Subcutaneous abdominal adipose tissue (tissue), 5 donors: ENCODE measurements at regions not wholly inside any gene's neighbourhood (a gene's known extent, or its start where the extent isn't known, plus 50 kb on each side); places are given as distances from the start of the nearest gene placed in this dataset.

Experiments
- H3K27ac ChIP-seq: one replicate; pipeline ENCODE4 v1.7.0; 2013; ENCODE audit warnings: low read depth, mild to moderate bottlenecking, inconsistent platforms, low read length, moderate library complexity
- H3K27me3 ChIP-seq, 5 donors: one replicate each; pipeline ENCODE4 v1.7.0; 2013; ENCODE audit warnings: low read length in 5 of 5, inconsistent platforms in 1 of 5; ENCODE audit not compliant: control insufficient read depth in 5 of 5, insufficient read depth in 4 of 5
- H3K36me3 ChIP-seq, 5 donors: one replicate each; pipeline ENCODE4 v1.7.0; 2013; ENCODE audit warnings: low read length in 5 of 5; ENCODE audit not compliant: control insufficient read depth in 5 of 5, insufficient read depth in 5 of 5
- H3K4me1 ChIP-seq, 5 donors: one replicate each; pipeline ENCODE4 v1.7.0; 2013; ENCODE audit warnings: low read length in 5 of 5, mild to moderate bottlenecking in 3 of 5, moderate library complexity in 1 of 5; ENCODE audit not compliant: control insufficient read depth in 5 of 5, insufficient read depth in 5 of 5
- H3K4me3 ChIP-seq, 5 donors: one replicate each; pipeline ENCODE4 v1.7.0; 2013; ENCODE audit warnings: low read length in 5 of 5, low read depth in 1 of 5
- H3K9ac ChIP-seq, 5 donors: one replicate each; pipeline ENCODE4 v1.7.0; 2013; ENCODE audit warnings: low read length in 5 of 5, mild to moderate bottlenecking in 4 of 5, moderate library complexity in 3 of 5
- H3K9me3 ChIP-seq, 5 donors: one replicate each; pipeline ENCODE4 v1.7.0; 2013; ENCODE audit warnings: low read length in 5 of 5; ENCODE audit not compliant: control insufficient read depth in 5 of 5
- donor health status: healthy.
- donor health status: healthy.
- donor health status: healthy.
- donor health status: healthy.
- donor health status: healthy.

GRCh38 chr12:127431177-127431576, 835.8 kb upstream of the TMEM132C start:
- no peak overlapping the region for H3K9ac ChIP-seq
- H3K4me1 ChIP-seq = no peaks in the 10 kb centered on the region
- no peaks in the 10 kb centered on the region for H3K36me3 ChIP-seq
- H3K27me3 ChIP-seq = peaks cover 0 to 8% (median 0%) of the 10 kb centered on the region in 5 donors
- H3K27ac ChIP-seq = no peak overlapping the region
- H3K9me3 ChIP-seq = peaks cover 0 to 4% (median 0%) of the 10 kb centered on the region in 5 donors
- no peak overlapping the region for H3K4me3 ChIP-seq

DNA sequence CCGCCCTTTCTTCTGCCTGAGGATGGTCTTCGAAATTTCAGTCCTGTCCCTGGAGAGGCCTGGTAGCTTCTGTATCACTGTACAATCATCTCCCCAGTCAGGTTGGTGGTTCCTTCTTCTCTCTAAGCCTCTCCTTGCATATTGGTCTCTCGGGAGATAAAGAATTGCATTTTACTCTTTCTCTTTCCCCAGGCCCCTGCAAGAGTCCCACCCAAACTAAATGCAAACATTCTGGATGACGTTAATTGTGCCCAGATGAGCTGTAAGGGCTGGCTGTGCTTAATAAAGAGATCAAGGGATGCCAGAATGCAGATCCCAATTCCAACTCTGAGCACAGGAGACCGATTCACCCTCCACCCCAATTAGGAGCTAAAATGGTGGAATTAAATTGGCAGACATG, 835.4 kb upstream of the TMEM132C start:
- peaks cover 0 to 8% (median 0%) of the 10 kb centered on the region in 5 donors for H3K27me3 ChIP-seq

GRCh38 chr12:127435439-127435838, 831.5 kb upstream of the TMEM132C start:
- Histone ChIP-seq H3K27me3 (peaks cover 0 to 8% (median 0%) of the 10 kb centered on the region in 5 donors), H3K27ac (no peak overlapping the region), H3K9ac (no peak overlapping the region), H3K9me3 (peaks cover 5 to 16% (median 10%) of the 10 kb centered on the region in 5 donors), H3K4me3 (no peak overlapping the region), H3K4me1 (no peaks in the 10 kb centered on the region), H3K36me3 (no peaks in the 10 kb centered on the region)

More for the DNA sequence above, 835.4 kb upstream of the TMEM132C start:
- no peak overlapping the region for H3K9ac ChIP-seq
- H3K36me3 ChIP-seq = no peaks in the 10 kb centered on the region
- no peak overlapping the region for H3K4me3 ChIP-seq
- no peak overlapping the region for H3K27ac ChIP-seq
- peaks cover 0 to 4% (median 0%) of the 10 kb centered on the region in 5 donors for H3K9me3 ChIP-seq
- H3K4me1 ChIP-seq = no peaks in the 10 kb centered on the region

- H3K27me3 ChIP-seq = no peaks in the 10 kb centered on the region
- H3K9ac ChIP-seq = no peak overlapping the region
- peaks cover 5 to 19% (median 12%) of the 10 kb centered on the region in 5 donors for H3K9me3 ChIP-seq
- H3K4me3 ChIP-seq = no peak overlapping the region
- H3K36me3 ChIP-seq = no peaks in the 10 kb centered on the region
- no peaks in the 10 kb centered on the region for H3K4me1 ChIP-seq
- no peak overlapping the region for H3K27ac ChIP-seq
Observed at GRCh38 chr12:127438512-127439244, 828.3 kb upstream of the TMEM132C start.

DNA sequence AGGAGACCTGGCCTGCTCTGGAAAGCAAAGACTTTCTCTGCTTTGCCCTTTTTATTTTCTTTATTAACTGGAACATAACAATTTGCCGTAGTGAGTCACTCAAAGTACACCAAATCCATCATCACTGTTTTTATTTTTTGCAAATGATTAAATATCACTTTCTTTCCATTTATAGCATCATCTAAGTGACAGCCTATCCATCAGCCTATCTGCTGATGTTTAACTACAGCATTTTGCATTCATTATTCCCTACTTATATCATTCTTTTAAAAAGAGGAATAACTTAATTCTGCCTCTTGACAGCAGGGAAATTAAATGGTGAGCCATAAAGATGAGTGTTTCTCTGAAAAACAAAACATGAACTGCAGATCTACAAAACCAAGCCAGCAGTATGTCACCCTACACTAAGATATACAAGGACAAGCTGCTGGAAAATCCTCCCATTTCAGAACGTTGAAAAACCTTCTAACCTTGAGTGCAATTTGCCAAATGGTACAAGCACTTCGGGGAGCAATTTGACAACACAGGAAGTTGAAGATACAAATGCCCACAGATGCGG, 821.3 kb upstream of the TMEM132C start:
- H3K36me3 ChIP-seq = no peaks in the 10 kb centered on the region
- H3K27ac ChIP-seq = no peak overlapping the region

DNA sequence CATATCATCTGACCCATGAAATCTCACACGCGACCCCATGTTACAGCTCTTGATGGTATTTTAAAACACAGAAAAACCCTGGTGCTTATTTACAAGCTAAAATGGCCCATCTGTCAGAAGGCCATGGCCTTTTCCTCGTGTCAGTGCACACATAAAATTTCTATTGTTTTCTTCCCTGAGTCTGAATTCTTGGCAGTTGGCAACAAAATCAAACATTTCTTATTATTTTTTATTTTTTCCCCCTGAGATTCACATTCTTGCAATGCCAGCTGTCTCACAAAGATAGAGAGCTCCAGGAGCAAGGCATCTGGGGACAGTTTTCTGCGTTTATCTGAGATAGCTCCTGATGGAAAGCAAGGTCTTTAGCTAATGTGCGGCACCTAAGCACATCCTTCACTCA, 818.1 kb upstream of the TMEM132C start:
- no peak overlapping the region for H3K9ac ChIP-seq

More for the DNA sequence above, 821.3 kb upstream of the TMEM132C start:
- Histone ChIP-seq H3K9ac (no peak overlapping the region), H3K9me3 (peaks cover 0 to 8% (median 0%) of the 10 kb centered on the region in 5 donors), H3K4me3 (no peak overlapping the region), H3K27me3 (no peaks in the 10 kb centered on the region), H3K4me1 (no peaks in the 10 kb centered on the region)

GRCh38 chr12:127450826-127451225, 816.1 kb upstream of the TMEM132C start:
- Histone ChIP-seq H3K36me3 (no peaks in the 10 kb centered on the region), H3K4me1 (no peaks in the 10 kb centered on the region), H3K4me3 (no peak overlapping the region), H3K27me3 (peaks cover 6 to 12% (median 9%) of the 10 kb centered on the region in 5 donors), H3K27ac (no peak overlapping the region), H3K9me3 (peaks cover 0 to 6% (median 0%) of the 10 kb centered on the region in 5 donors), H3K9ac (no peak overlapping the region)

More for the DNA sequence above, 818.1 kb upstream of the TMEM132C start:
- H3K27me3 ChIP-seq = peaks cover 0 to 2% (median 0%) of the 10 kb centered on the region in 5 donors
- H3K9me3 ChIP-seq = peaks cover 0 to 6% (median 0%) of the 10 kb centered on the region in 5 donors
- H3K27ac ChIP-seq = no peak overlapping the region
- no peaks in the 10 kb centered on the region for H3K36me3 ChIP-seq
- H3K4me3 ChIP-seq = no peak overlapping the region
- H3K4me1 ChIP-seq = no peaks in the 10 kb centered on the region

GRCh38 chr12:127455347-127456265, 811.4 kb upstream of the TMEM132C start:
- H3K27me3 ChIP-seq = peaks cover 9 to 19% (median 18%) of the 10 kb centered on the region in 5 donors
- peaks cover 0 to 6% (median 0%) of the 10 kb centered on the region in 5 donors for H3K9me3 ChIP-seq
- no peak overlapping the region for H3K4me3 ChIP-seq
- no peaks in the 10 kb centered on the region for H3K4me1 ChIP-seq
- H3K36me3 ChIP-seq = no peaks in the 10 kb centered on the region
- no peak overlapping the region for H3K9ac ChIP-seq
- no peak overlapping the region for H3K27ac ChIP-seq

GRCh38 chr12:127457726-127458125, 809.2 kb upstream of the TMEM132C start:
- Histone ChIP-seq H3K4me1 (no peaks in the 10 kb centered on the region), H3K27ac (no peak overlapping the region), H3K9ac (no peak overlapping the region), H3K9me3 (peaks cover 0 to 2% (median 0%) of the 10 kb centered on the region in 5 donors), H3K27me3 (peaks cover 12 to 19% (median 17%) of the 10 kb centered on the region in 5 donors), H3K4me3 (no peak overlapping the region), H3K36me3 (no peaks in the 10 kb centered on the region)
